Fibroblast of lung (primary cell): ENCODE measurements at regions not wholly inside any gene's neighbourhood (a gene's known extent, or its start where the extent isn't known, plus 50 kb on each side); places are given as distances from the start of the nearest gene placed in this dataset.

Experiments used
- DNase-seq, 2 donors: peaks; one replicate each; pipeline versions ENCODE4 v3.0.0 to v3.0.0-alpha.2; 2010; ENCODE audit warnings: low read depth in 2 of 2
- H2AFZ ChIP-seq: 2 replicates; pipeline ENCODE4 v1.5.1; 2012; ENCODE audit warnings: low read length, control low read depth, inconsistent platforms
- H3K27ac ChIP-seq: 2 replicates; pipeline ENCODE4 v1.5.1; 2011; ENCODE audit warnings: low read length, control low read depth; ENCODE audit not compliant: insufficient read depth
- H3K27me3 ChIP-seq: 2 replicates; pipeline ENCODE4 v1.5.1; 2011; ENCODE audit warnings: mild to moderate bottlenecking, low read length; ENCODE audit not compliant: control insufficient read depth, insufficient read depth
- H3K36me3 ChIP-seq: 2 replicates; pipeline ENCODE4 v1.5.1; 2011; ENCODE audit warnings: low read length; ENCODE audit not compliant: control insufficient read depth, insufficient read depth
- H3K4me1 ChIP-seq: 2 replicates; pipeline ENCODE4 v1.5.1; 2011; ENCODE audit warnings: low read length; ENCODE audit not compliant: control insufficient read depth, insufficient read depth; ENCODE audit errors: extremely low read depth
- H3K4me2 ChIP-seq: 2 replicates; pipeline ENCODE4 v1.5.1; 2011; ENCODE audit warnings: low read length, control low read depth; ENCODE audit not compliant: insufficient read depth; ENCODE audit errors: extremely low read depth
- H3K4me3 ChIP-seq, 4 experiments: fragments of 200-600 bp in 1 of 4; sonication (generic) in 1 of 4; replicated peaks in 1 of 4; 2 replicates each; pipeline ENCODE4 v1.5.1; 2011 to 2016; ENCODE audit warnings: low read length in 4 of 4, low read depth in 3 of 4, mild to moderate bottlenecking in 3 of 4, control low read depth in 2 of 4, inconsistent platforms in 1 of 4, mixed read lengths in 1 of 4; ENCODE audit not compliant: insufficient read depth in 1 of 4; ENCODE audit errors: control extremely low read depth in 1 of 4
- H3K79me2 ChIP-seq: 2 replicates; pipeline ENCODE4 v1.5.1; 2012; ENCODE audit warnings: mild to moderate bottlenecking, low read length, inconsistent platforms; ENCODE audit not compliant: control insufficient read depth, insufficient read depth
- H3K9ac ChIP-seq: 2 replicates; pipeline ENCODE4 v1.5.1; 2011; ENCODE audit warnings: mild to moderate bottlenecking, low read length, control low read depth; ENCODE audit not compliant: insufficient read depth
- H3K9me3 ChIP-seq: 2 replicates; pipeline ENCODE4 v1.5.1; 2012; ENCODE audit warnings: low read depth, low read length; ENCODE audit not compliant: control insufficient read depth, insufficient read depth
- H4K20me1 ChIP-seq: 2 replicates; pipeline ENCODE4 v1.5.1; 2011; ENCODE audit warnings: low read length; ENCODE audit not compliant: control insufficient read depth, insufficient read depth; ENCODE audit errors: extremely low read depth
- EZH2 ChIP-seq: IDR thresholded peaks from 2 replicates; pipeline ENCODE4 v1.5.1; 2012; ENCODE audit warnings: low read length, control low read depth, mild to moderate bottlenecking; ENCODE audit errors: missing control alignments
- TF ChIP-seq, protein P1 (sequence below), 2 donors: IDR thresholded peaks in 1 of 2; conservative IDR thresholded peaks in 1 of 2; 1 replicate in 1 of 2; 2 replicates in 1 of 2; pipeline ENCODE4 v1.5.1; 2011 to 2012; ENCODE audit warnings: low read length in 2 of 2, control low read depth in 1 of 2, inconsistent platforms in 1 of 2, low read depth in 1 of 2, mild to moderate bottlenecking in 1 of 2

DNA sequence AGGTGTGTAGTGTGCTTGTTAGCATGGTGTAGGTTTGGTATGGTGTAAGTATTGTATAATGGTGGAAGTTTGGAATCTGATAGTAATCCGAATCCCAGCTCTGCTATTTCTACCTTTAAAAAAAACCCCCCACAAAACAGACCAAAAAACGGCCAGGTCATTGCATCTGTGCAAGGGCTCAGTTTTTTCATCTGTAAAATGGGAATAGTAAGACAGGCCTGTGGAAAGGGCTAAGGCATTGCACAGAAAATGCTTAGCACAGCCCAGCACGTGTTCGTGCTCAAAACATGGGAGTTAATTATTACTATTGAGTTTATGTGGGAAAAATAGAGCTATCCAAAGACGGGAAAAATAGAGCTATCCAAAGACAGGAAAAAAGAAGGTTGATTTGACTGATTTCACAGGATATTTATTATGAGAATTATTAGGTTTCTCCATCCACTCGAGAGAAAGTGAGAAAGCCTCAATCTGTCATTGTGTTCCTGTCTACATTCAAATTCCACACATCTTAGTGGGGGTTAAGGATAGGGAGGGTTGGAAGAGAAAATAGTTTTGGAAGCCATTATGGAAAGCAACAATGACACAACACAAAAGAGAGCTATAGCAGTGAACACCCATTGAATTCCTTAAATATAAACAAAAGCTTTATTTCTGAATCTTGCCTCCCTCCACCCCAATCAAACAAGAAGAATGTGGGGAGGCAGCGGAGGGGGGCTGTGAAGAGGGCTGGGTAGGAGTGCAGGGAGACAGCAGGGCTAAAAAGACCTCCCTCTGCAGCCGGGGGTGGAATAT lies 126.8 kb upstream of the MAX start:
- Histone ChIP-seq H3K4me1 (peaks cover 8% of the 10 kb centered on the region), H3K4me3 (peak overlapping the region in 1 of 4 experiments; percentile 33), H3K27ac (peak overlapping the region; percentile 80), H3K9ac (peak overlapping the region; percentile 61), H4K20me1 (no peaks in the 10 kb centered on the region), H3K79me2 (no peaks in the 10 kb centered on the region), H3K9me3 (no peaks in the 10 kb centered on the region), H3K36me3 (no peaks in the 10 kb centered on the region), H2AFZ (peak overlapping the region; percentile 93), H3K4me2 (peak overlapping the region; percentile 89), H3K27me3 (no peaks in the 10 kb centered on the region)
- TF ChIP-seq, protein P1, sequence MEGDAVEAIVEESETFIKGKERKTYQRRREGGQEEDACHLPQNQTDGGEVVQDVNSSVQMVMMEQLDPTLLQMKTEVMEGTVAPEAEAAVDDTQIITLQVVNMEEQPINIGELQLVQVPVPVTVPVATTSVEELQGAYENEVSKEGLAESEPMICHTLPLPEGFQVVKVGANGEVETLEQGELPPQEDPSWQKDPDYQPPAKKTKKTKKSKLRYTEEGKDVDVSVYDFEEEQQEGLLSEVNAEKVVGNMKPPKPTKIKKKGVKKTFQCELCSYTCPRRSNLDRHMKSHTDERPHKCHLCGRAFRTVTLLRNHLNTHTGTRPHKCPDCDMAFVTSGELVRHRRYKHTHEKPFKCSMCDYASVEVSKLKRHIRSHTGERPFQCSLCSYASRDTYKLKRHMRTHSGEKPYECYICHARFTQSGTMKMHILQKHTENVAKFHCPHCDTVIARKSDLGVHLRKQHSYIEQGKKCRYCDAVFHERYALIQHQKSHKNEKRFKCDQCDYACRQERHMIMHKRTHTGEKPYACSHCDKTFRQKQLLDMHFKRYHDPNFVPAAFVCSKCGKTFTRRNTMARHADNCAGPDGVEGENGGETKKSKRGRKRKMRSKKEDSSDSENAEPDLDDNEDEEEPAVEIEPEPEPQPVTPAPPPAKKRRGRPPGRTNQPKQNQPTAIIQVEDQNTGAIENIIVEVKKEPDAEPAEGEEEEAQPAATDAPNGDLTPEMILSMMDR (conservative IDR thresholded peaks at IDR 0.05 in 1 of 2, IDR thresholded peaks at IDR 0.05 in 1 of 2; ENCODE audit: low read depth in 1 of 2, low read length in 2 of 2): no peak
- no peak for TF ChIP-seq EZH2
- peak in 1 of 2 donors; percentile 19 for DNase-seq

DNA sequence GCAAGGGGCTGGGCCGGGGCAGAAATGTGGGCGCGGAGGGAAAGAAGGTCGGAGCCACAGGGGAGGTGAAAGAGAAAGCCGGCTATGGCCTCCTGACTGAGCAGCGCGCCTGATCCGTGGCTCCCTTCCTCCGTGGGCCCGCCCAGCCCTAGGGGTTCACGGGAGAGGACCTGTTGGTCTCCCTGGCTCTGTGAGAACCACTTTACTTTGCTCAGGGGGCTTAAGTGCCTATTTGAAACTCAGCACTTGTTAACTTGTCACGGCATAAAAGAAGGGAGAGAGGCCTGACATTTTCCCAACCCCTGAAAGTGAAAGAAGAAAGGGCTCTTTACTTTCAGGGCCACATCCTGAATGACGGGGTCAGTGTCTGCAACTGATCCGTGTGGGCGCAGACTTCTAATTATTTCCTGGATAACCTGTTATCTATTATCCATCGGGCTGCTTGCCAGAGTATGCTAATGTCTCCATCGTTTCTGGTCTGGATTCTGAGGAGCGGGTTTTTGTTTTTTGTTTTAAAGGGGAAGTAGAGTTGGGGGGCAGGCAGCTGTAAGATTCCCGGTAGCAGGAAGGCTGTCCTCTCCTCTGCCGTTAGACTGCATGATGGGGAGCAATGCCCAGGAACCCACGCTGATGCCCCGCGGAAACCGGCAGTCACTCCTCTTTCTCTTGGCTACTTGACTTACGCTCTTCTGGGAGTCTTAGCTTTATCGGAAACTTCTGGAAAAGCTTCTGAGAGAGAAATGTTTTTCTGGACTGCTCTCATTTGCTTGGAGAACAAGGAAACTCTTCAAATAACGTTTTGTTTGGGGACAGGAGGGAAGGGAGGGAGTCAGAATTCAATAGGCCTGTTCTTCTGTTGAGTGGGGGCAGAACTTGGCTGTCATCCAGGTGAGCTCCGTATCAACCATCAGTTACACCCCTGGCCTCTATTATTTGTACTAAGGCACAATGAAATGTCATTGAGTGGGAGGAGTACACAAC lies 127.7 kb upstream of the MAX start:
- Histone ChIP-seq H3K36me3 (no peaks in the 10 kb centered on the region), H3K27me3 (no peaks in the 10 kb centered on the region), H3K4me1 (peaks cover 8% of the 10 kb centered on the region), H3K4me3 (peak overlapping the region; percentile 13 to 38 (median 24)), H3K9me3 (no peaks in the 10 kb centered on the region), H3K9ac (peak overlapping the region; percentile 61), H3K27ac (peak overlapping the region; percentile 80), H4K20me1 (no peaks in the 10 kb centered on the region), H2AFZ (peak overlapping the region; percentile 93), H3K4me2 (peak overlapping the region; percentile 89), H3K79me2 (no peaks in the 10 kb centered on the region)
- DNase-seq: peak; percentile 51 to 64
- TF ChIP-seq EZH2: no peak

DNA sequence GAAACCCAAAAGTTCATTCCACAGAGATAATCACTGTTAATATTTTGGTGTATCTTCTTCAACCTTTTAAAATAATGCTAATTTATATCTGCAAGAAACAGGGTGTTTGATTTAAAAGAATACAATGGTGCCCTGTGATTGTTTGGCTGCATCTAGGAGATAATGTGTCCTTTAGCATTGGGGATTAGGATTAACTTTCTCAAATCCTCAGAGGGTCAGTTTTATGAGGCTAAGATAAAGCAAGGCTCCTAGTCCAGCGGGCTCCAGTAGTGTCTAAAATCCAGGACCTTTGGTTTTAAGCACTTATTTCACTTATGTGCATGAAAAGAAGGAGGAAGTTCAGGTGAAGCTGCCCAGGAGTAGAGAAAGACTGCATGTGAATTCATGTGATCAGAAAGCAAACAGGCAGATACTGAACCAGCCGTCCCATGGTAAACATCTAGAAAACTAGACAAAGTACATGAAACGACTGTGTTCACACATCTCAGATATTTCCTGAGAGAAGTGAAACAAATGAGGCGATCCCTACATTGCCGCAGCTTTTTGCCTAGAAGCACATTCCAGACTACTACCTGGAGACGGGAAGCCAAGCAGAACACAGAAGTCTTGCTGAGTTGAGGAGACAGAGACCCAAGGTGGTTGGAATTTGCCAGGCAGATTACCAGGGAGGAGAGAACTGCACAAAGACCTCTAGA lies 129.1 kb upstream of the MAX start:
- Histone ChIP-seq H3K9me3 (no peaks in the 10 kb centered on the region), H3K27ac (no peak overlapping the region), H3K4me2 (no peak overlapping the region), H2AFZ (no peak overlapping the region), H3K9ac (no peak overlapping the region), H3K4me3 (no peak overlapping the region), H3K27me3 (no peaks in the 10 kb centered on the region), H3K36me3 (no peaks in the 10 kb centered on the region), H3K79me2 (no peaks in the 10 kb centered on the region), H3K4me1 (peaks cover 8% of the 10 kb centered on the region), H4K20me1 (no peaks in the 10 kb centered on the region)
- no peak for DNase-seq
- TF ChIP-seq, protein P1 (conservative IDR thresholded peaks at IDR 0.05 in 1 of 2, IDR thresholded peaks at IDR 0.05 in 1 of 2; ENCODE audit: low read depth in 1 of 2, low read length in 2 of 2): no peak
- TF ChIP-seq EZH2: no peak
